Omental fat pad (tissue), 3 donors: ENCODE measurements at regions not wholly inside any gene's neighbourhood (a gene's known extent, or its start where the extent isn't known, plus 50 kb on each side); places are given as distances from the start of the nearest gene placed in this dataset.

Source experiments
- ATAC-seq: fragments of 150-250 bp; one replicate; pipeline ENCODE4 v1.9.1; 2016; ENCODE audit warnings: mild to moderate bottlenecking, moderate library complexity; ENCODE audit not compliant: low FRiP score
- DNase-seq: peaks from one replicate; pipeline ENCODE4 v3.0.0-alpha.2; 2019; ENCODE audit warnings: low spot score
- TF ChIP-seq, protein P1 (sequence below), 3 donors: fragments of 450-650 bp; IDR thresholded peaks; one replicate each; pipeline ENCODE4 v1.5.1; 2016 to 2017; ENCODE audit warnings: antibody characterized with exemption in 3 of 3, mild to moderate bottlenecking in 3 of 3, moderate library complexity in 2 of 3

DNA sequence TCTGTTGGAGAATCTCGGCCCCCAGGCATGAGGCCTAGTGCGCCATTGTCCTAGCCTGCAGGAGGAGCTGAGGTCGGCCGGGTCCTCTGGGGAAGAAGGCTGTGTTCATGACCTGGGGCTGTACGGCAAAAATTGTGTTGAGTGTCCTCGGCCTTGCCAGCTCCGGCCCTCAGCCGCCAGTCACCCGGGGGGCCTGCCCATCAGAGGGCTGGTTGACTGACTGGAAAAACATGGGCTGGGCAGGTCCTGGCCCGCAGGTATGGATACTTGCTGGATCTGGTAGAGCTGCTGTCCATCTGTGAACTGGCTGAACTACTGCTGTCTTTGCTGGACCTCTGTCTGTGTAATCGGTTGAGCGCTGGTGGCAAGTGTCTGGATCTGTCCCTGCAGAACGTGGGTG is 136.7 kb upstream of the GAS1 start:
- TF ChIP-seq, protein P1, sequence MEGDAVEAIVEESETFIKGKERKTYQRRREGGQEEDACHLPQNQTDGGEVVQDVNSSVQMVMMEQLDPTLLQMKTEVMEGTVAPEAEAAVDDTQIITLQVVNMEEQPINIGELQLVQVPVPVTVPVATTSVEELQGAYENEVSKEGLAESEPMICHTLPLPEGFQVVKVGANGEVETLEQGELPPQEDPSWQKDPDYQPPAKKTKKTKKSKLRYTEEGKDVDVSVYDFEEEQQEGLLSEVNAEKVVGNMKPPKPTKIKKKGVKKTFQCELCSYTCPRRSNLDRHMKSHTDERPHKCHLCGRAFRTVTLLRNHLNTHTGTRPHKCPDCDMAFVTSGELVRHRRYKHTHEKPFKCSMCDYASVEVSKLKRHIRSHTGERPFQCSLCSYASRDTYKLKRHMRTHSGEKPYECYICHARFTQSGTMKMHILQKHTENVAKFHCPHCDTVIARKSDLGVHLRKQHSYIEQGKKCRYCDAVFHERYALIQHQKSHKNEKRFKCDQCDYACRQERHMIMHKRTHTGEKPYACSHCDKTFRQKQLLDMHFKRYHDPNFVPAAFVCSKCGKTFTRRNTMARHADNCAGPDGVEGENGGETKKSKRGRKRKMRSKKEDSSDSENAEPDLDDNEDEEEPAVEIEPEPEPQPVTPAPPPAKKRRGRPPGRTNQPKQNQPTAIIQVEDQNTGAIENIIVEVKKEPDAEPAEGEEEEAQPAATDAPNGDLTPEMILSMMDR (IDR thresholded peaks at IDR 0.05) = no peak
- DNase-seq = no peak
- ATAC-seq = no peak

DNA sequence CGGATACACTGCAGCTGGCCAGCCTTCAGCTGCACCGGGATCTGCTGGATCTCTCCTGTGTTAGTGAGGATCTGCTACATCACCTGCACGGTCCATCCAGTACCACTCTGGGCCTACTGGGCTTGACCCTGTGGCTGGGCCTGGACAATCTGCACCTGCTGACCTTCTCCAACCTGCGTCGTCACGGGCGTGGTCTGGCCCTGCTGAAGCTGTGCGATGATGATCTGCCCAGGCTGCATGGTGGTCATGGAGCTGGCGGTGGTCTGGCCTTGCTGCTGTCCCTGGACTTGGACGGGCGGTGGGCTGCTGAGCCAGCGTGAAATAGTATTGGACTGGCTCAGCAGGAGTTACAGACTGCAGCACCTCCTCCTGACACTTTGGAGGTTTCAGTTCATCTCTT is 137.1 kb upstream of the GAS1 start:
- DNase-seq (no peak), ATAC-seq (no peak)
- TF ChIP-seq, protein P1 (IDR thresholded peaks at IDR 0.05) = no peak

DNA sequence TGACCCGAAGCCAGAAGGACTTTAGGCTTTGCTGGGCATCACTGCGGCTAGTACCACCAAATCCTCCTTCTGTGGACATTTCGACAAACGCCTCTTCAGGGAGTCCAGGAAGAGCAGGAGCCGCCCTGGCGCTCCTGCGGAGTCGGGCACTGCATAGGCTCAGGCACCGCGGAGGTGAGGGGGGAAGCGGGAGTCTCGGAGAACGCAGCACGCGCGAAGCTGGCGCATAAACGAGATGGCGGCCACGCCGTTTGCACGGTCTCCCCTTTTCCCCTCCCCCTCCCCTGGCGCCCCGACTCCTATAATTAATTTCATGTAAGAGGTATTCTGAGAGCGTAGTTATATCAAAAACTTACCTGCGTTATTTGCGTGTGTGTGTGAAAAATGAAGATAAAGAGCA is 137.8 kb upstream of the GAS1 start:
- no peak for DNase-seq
- TF ChIP-seq, protein P1 (IDR thresholded peaks at IDR 0.05) = no peak
- ATAC-seq = no peak

DNA sequence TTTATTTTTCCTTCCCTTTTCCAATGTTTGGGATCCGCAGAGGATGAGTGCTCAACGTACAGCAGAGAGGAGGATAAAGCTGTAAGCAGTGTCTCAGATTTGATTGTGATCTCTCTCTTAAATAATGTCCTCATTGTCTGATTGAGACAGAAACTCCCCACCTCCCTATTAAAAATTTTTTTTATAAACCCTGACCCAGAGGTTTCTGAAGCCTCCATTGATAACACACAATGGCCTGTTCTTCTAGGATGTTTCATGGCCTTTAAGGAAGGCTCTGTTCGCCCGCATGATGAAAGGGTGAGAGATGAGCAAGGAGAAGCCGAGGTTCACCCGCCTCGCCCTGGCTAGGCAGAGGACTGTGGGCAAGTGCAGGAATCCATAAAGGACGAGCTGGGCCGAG is 138.2 kb upstream of the GAS1 start:
- TF ChIP-seq, protein P1 (IDR thresholded peaks at IDR 0.05) = no peak
- no peak for DNase-seq
- ATAC-seq = no peak

DNA sequence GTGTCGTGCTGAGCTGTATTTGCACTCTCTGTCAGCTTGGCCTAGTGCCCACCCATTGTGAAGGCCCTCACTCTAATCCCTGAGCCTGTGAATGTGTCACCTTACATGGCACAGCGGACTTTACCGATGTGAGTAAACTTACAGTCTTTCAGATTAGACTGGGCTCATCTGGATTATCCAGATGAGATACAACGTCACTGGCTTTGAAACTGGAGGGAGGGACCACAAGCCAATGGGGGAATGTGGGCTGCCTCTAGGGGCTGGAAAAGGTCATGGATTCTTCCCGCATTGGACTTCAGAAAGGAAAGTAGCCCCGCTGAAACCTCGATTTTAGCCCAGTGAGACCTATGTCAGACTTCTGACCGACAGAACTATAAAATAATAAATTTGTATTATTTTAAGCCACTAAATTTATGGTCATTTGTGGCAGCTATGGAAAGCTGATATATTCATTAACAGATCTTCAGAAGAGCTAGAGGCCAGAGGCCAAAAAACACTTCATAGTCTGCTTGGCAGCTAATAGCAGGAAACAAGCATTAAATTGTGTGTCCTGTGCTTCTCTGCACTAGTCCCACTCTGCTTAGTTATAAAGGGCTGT is 139.0 kb upstream of the GAS1 start:
- TF ChIP-seq, protein P1 (IDR thresholded peaks at IDR 0.05) = no peak
- ATAC-seq (no peak), DNase-seq (no peak)

DNA sequence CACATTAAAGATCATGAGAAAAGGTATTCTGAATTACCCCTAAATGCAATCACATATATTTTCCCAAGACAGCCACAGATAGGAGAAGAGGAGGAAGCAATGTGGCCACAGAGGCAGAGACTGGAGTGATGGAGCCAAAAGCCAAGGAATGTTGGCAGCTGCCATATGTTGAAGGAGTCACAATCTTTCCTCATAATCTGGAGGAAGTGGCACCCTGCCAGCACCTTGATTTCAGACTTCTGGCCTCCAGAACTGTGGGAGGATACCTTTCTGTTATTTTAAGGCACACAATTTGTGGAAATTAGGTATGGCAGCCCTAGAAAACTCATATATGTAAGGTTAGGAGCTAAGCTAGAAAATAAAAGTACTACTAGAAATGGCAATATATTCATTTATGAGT is 139.9 kb upstream of the GAS1 start:
- DNase-seq (no peak), ATAC-seq (no peak)
- TF ChIP-seq, protein P1 (IDR thresholded peaks at IDR 0.05) = no peak

DNA sequence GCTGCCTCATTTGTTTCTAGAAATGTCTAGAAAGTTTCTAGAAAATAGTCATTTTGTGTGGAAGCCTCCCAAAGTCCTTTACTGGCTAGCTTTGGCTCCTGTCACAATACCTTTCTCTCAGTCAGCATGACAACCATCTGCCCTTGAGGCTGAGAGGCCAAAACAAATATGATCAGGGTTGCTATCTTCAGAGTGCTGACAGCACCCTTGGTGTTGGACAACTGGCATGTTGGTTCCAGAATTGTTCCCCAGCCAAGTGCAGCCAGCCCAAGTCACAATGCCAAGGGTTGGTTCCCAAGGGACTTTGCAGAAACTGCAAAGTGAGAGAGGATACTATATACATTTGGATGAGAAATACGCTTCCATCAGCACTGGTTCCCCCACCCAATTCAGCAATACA is 140.9 kb upstream of the GAS1 start:
- DNase-seq (no peak), ATAC-seq (no peak)
- TF ChIP-seq, protein P1 (IDR thresholded peaks at IDR 0.05) = no peak
